LNCAP (cell line): ENCODE measurements at regions not wholly inside any gene's neighbourhood (a gene's known extent, or its start where the extent isn't known, plus 50 kb on each side); places are given as distances from the start of the nearest gene placed in this dataset.

Source experiments
- CTCF ChIP-seq: fragments of 450-650 bp; IDR thresholded peaks from 2 replicates; pipeline ENCODE4 v1.5.1; 2017; ENCODE audit warnings: mild to moderate bottlenecking

DNA sequence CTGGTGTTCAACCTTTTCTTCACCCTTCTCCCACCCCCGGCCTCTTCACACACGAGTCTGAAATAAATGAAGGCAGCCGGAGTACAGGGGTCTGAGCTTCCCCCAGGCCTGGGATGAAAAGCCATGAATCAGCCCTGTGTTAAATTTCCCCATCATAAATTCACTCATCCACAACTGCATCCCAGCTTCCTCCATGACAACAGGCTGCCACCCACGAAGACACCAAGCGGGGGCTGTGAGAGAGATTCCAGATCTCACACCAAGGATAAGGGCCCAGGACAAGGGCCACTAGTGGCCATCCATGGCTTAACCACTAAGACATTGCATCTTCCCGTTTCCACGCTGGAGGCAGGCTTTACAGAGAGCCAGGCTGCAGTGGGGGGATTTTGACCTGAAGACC, 93.9 kb upstream of the NCOR2 start:
- TF ChIP-seq CTCF = no peak

DNA sequence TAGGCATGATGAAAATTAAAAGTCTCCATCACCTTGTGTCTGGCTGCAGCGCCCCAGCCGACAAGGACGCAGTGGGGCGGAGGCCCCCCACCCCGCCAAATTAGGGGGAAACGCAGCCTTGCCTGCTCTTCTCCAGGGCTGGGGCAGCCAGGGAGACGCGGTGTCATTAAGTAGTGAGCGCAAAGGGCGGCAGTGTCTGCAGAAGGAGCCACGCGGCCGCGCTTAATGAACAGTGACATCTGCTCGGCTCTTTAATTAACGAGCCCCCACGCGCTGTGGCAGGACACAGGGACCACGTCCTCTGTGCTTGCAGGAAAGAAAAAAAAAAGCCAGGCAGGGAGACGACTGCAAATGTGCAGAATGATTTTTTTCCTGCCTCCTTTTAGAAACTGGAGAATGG, 93.4 kb upstream of the NCOR2 start:
- no peak for TF ChIP-seq CTCF

DNA sequence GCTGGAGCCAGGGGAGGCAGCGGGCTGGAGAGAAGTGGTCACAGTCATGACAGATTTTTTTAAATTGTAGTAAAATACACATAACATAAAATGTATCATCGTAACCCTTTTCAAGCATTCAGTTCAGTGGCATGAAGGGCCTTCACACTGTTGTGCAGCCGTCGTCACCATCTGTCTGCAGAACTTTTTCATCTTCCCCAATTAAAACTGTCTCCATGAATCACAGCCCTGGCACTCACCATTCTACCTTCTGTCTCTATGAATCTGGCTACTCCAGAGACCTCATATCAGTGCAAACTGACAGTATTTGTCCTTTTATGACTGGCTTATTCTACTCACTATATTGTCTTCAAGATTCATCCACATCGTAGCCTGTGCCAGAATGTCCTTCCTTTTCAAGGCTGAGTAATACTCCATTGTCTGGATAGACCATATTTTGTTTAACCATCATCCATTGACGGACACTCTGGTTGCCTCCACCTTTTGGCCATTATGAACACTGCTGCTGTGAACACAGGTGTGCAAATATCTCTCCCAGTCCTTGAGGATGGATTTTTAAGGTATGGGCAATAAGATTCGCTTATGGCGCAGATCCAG, 91.5 kb upstream of the NCOR2 start:
- TF ChIP-seq CTCF = no peak

DNA sequence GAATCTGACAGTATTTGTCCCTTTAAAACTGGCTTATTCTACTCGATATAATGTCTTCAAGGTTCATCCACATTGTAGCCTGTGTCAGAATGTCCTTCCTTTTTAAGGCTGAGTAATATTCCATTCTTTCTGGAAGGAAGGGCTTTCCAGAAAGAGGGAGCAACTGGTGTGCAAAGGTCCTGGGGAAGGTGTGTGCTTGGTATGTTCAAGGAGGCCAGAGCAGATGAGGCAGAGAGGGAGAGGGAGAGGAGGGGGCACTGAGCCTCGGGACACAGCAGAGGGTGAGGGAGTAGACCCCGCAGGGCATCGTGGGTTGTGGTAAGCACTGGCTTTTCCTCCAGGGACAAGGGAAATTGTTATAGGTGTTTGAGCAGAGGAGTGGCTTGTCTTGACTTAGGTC, 90.9 kb upstream of the NCOR2 start:
- TF ChIP-seq CTCF = no peak

DNA sequence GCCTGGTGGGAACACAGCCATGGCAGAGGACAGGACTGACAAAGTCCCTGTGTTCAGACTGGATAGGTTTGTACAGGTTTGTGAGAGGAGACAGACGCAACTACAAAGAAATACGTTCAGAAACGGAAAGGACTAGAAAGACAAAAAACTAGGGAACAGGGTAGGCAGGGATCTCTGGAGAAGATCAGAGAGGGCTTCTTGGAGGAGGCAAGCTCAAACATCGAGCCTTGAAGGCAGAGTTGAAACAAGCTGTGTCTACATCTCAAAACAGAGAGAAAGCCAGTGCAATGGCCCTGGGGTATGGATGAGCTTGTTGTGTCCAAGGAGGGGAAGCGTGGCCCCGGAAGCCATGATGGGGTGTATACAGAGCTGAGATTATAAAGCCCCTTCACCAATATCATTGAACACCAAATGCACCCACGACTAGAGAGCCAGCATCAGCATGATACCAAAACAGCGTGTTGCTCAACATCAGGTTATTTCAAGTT, 89.6 kb upstream of the NCOR2 start:
- no peak for TF ChIP-seq CTCF

DNA sequence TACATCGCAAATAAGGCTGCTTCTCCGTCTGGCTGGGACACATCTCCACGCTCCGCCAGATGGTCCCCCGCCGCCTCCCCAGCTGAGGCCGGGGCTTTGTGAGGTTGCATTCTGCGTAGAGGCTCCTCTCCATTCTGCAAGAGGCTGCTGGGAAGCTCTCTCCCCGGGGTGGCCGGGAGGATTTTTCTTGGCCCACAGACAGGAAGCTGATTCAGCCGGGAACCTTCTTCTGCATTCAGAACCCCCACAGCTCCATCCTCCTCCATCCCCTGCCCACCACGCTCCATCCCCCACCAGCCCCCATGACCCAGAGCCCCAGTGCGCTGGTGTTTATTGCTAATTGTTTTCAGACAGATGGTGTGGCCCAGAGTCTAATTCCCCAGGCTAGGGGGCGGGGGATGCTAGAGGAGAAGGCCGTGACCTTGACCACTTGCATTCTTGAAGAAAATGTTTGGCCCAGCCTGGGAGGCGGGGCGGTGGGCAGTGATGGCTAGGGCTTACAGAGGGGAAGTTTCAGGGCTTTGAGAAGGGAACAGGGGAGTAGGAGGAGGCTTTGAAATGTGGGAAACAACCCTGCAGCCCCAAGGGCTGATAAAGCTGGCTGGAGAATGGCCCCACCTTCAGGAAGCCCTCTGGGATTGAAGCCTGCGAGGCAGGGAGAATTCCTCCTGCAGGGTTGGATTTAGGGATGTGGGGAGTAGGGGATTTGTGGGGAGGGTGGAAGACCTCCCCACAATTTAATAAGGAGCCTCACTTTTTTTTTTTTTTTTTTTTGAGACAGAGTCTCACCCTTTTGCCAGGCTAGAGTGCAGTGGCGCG, 88.5 kb upstream of the NCOR2 start:
- TF ChIP-seq CTCF = no peak

GRCh38 chr12:124655048-124655697, 87.8 kb upstream of the NCOR2 start:
- TF ChIP-seq CTCF = no peak
